ENCODE measurements at regions not wholly inside any gene's neighbourhood (a gene's known extent, or its start where the extent isn't known, plus 50 kb on each side); places are given as distances from the start of the nearest gene placed in this dataset.

DNA sequence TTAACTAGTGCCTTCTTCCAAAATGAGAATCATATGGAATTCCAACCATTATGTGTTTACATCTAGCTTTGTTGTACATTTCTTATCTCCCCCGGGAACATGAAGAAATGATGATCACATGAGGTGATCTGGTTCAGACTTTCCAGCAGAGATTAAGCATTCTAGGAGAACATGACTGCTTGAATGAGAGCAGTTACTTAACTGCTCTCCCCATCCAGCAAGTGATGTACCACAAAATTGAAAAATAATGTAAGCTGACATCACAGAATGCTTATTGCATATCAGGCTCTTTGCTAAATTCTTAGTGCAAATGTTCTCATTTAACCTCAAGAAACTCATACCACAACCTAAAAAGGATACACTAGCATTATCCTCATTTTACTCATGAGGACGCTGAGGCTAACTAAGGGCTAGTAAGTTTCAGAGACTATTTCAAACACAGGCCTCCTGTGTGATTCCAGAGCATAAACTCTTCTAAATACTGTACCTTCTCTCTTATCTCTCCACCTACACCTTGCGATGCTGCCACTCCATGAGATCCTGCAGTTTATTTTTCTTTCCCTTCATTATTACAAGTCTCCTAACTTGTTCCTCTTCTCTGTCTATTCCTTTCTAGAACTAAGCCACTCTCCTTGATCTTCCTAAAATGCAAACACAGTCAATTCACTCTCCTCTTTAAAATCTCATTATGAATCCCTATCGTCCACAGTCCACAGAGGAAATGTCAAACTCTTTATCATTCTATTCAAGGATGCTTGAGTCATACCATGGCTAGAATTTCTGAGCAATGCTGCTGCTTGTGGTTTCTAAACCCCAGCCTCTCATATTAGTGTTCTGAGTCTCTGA is 1224.8 kb upstream of the ZEB2 start:
- TF ChIP-seq BACH2 (CRISPR knock-in tag; IDR thresholded peaks at IDR 0.05; ENCODE audit: borderline replicate concordance): no peak
- TF ChIP-seq ZC3H10 (CRISPR knock-in tag; IDR thresholded peaks at IDR 0.05): no peak
- TF ChIP-seq ESRRG (CRISPR knock-in tag; IDR thresholded peaks at IDR 0.05): no peak
- TF ChIP-seq SNAI2 (CRISPR knock-in tag; IDR thresholded peaks at IDR 0.05): no peak
- TF ChIP-seq, protein P1, sequence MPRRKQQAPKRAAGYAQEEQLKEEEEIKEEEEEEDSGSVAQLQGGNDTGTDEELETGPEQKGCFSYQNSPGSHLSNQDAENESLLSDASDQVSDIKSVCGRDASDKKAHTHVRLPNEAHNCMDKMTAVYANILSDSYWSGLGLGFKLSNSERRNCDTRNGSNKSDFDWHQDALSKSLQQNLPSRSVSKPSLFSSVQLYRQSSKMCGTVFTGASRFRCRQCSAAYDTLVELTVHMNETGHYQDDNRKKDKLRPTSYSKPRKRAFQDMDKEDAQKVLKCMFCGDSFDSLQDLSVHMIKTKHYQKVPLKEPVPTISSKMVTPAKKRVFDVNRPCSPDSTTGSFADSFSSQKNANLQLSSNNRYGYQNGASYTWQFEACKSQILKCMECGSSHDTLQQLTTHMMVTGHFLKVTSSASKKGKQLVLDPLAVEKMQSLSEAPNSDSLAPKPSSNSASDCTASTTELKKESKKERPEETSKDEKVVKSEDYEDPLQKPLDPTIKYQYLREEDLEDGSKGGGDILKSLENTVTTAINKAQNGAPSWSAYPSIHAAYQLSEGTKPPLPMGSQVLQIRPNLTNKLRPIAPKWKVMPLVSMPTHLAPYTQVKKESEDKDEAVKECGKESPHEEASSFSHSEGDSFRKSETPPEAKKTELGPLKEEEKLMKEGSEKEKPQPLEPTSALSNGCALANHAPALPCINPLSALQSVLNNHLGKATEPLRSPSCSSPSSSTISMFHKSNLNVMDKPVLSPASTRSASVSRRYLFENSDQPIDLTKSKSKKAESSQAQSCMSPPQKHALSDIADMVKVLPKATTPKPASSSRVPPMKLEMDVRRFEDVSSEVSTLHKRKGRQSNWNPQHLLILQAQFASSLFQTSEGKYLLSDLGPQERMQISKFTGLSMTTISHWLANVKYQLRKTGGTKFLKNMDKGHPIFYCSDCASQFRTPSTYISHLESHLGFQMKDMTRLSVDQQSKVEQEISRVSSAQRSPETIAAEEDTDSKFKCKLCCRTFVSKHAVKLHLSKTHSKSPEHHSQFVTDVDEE (CRISPR knock-in tag; IDR thresholded peaks at IDR 0.05): no peak
- no peak for TF ChIP-seq ARNTL (CRISPR knock-in tag; IDR thresholded peaks at IDR 0.05; ENCODE audit: borderline replicate concordance, low read depth)
- no peak for TF ChIP-seq ZFP30 (CRISPR knock-in tag; IDR thresholded peaks at IDR 0.05)
- no peak for TF ChIP-seq GLIS3 (CRISPR knock-in tag; IDR thresholded peaks at IDR 0.05)
- TF ChIP-seq, protein P2, sequence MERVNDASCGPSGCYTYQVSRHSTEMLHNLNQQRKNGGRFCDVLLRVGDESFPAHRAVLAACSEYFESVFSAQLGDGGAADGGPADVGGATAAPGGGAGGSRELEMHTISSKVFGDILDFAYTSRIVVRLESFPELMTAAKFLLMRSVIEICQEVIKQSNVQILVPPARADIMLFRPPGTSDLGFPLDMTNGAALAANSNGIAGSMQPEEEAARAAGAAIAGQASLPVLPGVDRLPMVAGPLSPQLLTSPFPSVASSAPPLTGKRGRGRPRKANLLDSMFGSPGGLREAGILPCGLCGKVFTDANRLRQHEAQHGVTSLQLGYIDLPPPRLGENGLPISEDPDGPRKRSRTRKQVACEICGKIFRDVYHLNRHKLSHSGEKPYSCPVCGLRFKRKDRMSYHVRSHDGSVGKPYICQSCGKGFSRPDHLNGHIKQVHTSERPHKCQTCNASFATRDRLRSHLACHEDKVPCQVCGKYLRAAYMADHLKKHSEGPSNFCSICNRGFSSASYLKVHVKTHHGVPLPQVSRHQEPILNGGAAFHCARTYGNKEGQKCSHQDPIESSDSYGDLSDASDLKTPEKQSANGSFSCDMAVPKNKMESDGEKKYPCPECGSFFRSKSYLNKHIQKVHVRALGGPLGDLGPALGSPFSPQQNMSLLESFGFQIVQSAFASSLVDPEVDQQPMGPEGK (CRISPR knock-in tag; IDR thresholded peaks at IDR 0.05; ENCODE audit: borderline replicate concordance): no peak
- TF ChIP-seq CSDC2 (CRISPR knock-in tag; IDR thresholded peaks at IDR 0.05): no peak
- no peak for TF ChIP-seq ZFP3 (CRISPR knock-in tag; IDR thresholded peaks at IDR 0.05)
- TF ChIP-seq ISL1 (CRISPR knock-in tag; IDR thresholded peaks at IDR 0.05): no peak
- TF ChIP-seq RARB (CRISPR knock-in tag; IDR thresholded peaks at IDR 0.05): no peak
- TF ChIP-seq TOX (CRISPR knock-in tag; IDR thresholded peaks at IDR 0.05; ENCODE audit: borderline replicate concordance): no peak
